Skeletal muscle tissue (tissue), 4 donors: ENCODE measurements at regions not wholly inside any gene's neighbourhood (a gene's known extent, or its start where the extent isn't known, plus 50 kb on each side); places are given as distances from the start of the nearest gene placed in this dataset. TPM values are rescaled to one million over a fixed set of nuclear protein-coding genes. Genes with fewer than 3 reads are reported as not detected.
A peak's percentile ranks its signal among the peaks of the same experiment; 100 is the strongest.

Source experiments
- H3K27ac ChIP-seq: one replicate; pipeline ENCODE4 v1.7.0; 2013; ENCODE audit warnings: mild to moderate bottlenecking, low read depth, low read length, inconsistent platforms
- H3K27me3 ChIP-seq, 3 donors: one replicate each; pipeline ENCODE4 v1.7.0; 2013; ENCODE audit warnings: low read length in 3 of 3; ENCODE audit not compliant: control insufficient read depth in 3 of 3, insufficient read depth in 3 of 3
- H3K36me3 ChIP-seq, 3 donors: one replicate each; pipeline ENCODE4 v1.7.0; 2013; ENCODE audit warnings: low read length in 3 of 3; ENCODE audit not compliant: control insufficient read depth in 3 of 3, insufficient read depth in 3 of 3
- H3K4me1 ChIP-seq, 3 donors: one replicate each; pipeline ENCODE4 v1.7.0; 2013; ENCODE audit warnings: low read length in 3 of 3, mild to moderate bottlenecking in 3 of 3; ENCODE audit not compliant: control insufficient read depth in 3 of 3, insufficient read depth in 3 of 3
- H3K4me3 ChIP-seq, 3 donors: one replicate each; pipeline ENCODE4 v1.7.0; 2013; ENCODE audit warnings: low read length in 3 of 3
- H3K9ac ChIP-seq, 3 donors: one replicate each; pipeline ENCODE4 v1.7.0; 2013; ENCODE audit warnings: low read length in 3 of 3, mild to moderate bottlenecking in 3 of 3, moderate library complexity in 2 of 3, low read depth in 1 of 3
- H3K9me3 ChIP-seq, 3 donors: one replicate each; pipeline ENCODE4 v1.7.0; 2013; ENCODE audit warnings: low read length in 3 of 3; ENCODE audit not compliant: control insufficient read depth in 3 of 3
- small RNA-seq: library from RNA; depleted of rRNA; stranded (forward); fragments of <200 nt; gene quantifications from one replicate; pipeline ENCODE3, GENCODE V24; 2014
- donor health status: Osteomylitis.

DNA sequence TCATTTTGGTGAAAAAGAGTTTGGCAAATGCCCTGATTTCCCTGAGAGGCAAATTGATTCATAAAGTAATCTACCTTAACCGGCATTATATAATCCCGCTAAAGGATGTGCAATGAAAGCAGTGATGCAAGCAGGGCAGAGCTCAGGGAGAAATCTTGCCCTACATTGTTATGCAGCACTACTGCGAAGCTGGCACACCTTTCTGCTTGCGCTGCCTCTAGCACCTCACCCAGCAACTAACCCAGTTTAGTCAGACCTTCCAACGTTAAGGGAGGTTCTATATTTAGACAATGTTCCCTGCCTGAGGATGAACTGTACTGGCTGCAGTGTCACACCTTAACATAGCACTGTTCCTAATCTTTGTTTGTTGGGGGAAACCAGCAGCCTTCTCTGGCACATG, 60.8 kb upstream of the CCDC196 start:
- Histone ChIP-seq H3K4me3 (peak overlapping the region in 1 of 3 donors; percentile 4), H3K4me1 (peaks cover 2 to 14% (median 5%) of the 10 kb centered on the region in 3 donors), H3K9ac (no peak overlapping the region), H3K27ac (peak overlapping the region; percentile 51), H3K9me3 (no peaks in the 10 kb centered on the region), H3K27me3 (no peaks in the 10 kb centered on the region), H3K36me3 (no peaks in the 10 kb centered on the region)

GRCh38 chr14:66426451-66426850, 59.7 kb upstream of the CCDC196 start:
- H3K36me3 ChIP-seq = no peaks in the 10 kb centered on the region
- H3K27ac ChIP-seq = no peak overlapping the region
- H3K9ac ChIP-seq = no peak overlapping the region
- no peak overlapping the region for H3K4me3 ChIP-seq
- no peaks in the 10 kb centered on the region for H3K27me3 ChIP-seq
- peaks cover 2 to 14% (median 5%) of the 10 kb centered on the region in 3 donors for H3K4me1 ChIP-seq
- H3K9me3 ChIP-seq = no peaks in the 10 kb centered on the region

GRCh38 chr14:66432334-66432733, 53.8 kb upstream of the CCDC196 start:
- Histone ChIP-seq H3K27ac (no peak overlapping the region), H3K36me3 (no peaks in the 10 kb centered on the region)

GRCh38 chr14:66434464-66434863, 51.7 kb upstream of the CCDC196 start:
- no peak overlapping the region for H3K9ac ChIP-seq
- H3K27ac ChIP-seq = no peak overlapping the region
- no peaks in the 10 kb centered on the region for H3K36me3 ChIP-seq
- H3K4me3 ChIP-seq = no peak overlapping the region
- H3K4me1 ChIP-seq = no peaks in the 10 kb centered on the region
- no peaks in the 10 kb centered on the region for H3K27me3 ChIP-seq
- H3K9me3 ChIP-seq = peaks cover 0 to 12% (median 0%) of the 10 kb centered on the region in 3 donors

More at GRCh38 chr14:66432334-66432733, 53.8 kb upstream of the CCDC196 start:
- H3K9me3 ChIP-seq = peaks cover 0 to 3% (median 0%) of the 10 kb centered on the region in 3 donors
- H3K27me3 ChIP-seq = no peaks in the 10 kb centered on the region
- H3K9ac ChIP-seq = no peak overlapping the region
- no peaks in the 10 kb centered on the region for H3K4me1 ChIP-seq
- no peak overlapping the region for H3K4me3 ChIP-seq

DNA sequence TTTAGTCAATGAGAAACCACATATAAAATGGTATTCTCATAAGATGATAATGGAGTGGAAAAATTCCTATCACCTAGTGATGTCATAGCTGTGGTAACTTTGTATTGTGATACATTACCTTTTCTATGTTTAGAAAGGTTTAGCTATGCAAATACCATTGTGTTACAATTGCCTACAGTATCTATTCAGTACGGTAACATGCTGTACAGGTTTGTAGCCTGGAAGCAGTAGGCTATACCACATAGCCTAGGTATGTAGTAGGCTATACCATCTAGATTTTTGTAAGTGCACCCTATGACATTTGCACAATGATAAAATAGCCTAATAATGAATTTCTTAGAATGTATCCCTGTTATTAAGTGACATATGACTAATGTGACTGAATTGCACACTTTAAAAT, 50.5 kb upstream of the CCDC196 start:
- Histone ChIP-seq H3K9ac (no peak overlapping the region), H3K4me1 (no peaks in the 10 kb centered on the region), H3K4me3 (no peak overlapping the region), H3K36me3 (no peaks in the 10 kb centered on the region), H3K9me3 (peaks cover 0 to 12% (median 0%) of the 10 kb centered on the region in 3 donors), H3K27me3 (no peaks in the 10 kb centered on the region), H3K27ac (no peak overlapping the region)

Small RNAs in the stretch of these regions (small RNA-seq; reads per million reads assigned to genes)
- gene RF00019 = not detected
